Gastroesophageal sphincter (tissue), 4 donors: ENCODE measurements at regions not wholly inside any gene's neighbourhood (a gene's known extent, or its start where the extent isn't known, plus 50 kb on each side); places are given as distances from the start of the nearest gene placed in this dataset.

Experiments used
- ATAC-seq: fragments of 150-250 bp; one replicate; pipeline ENCODE4 v1.9.1; 2016; ENCODE audit warnings: mild to moderate bottlenecking, moderate library complexity
- H3K27ac ChIP-seq, 4 donors: fragments of 200-600 bp; sonication (generic) in 3 of 4; 1 replicate in 3 of 4; 2 replicates in 1 of 4; pipeline ENCODE4 v1.5.1; 2016 to 2019
- H3K27me3 ChIP-seq: fragments of 200-600 bp; sonication (generic); one replicate; pipeline ENCODE4 v1.5.1; 2019
- H3K36me3 ChIP-seq, 2 donors: fragments of 200-600 bp; sonication (generic); one replicate each; pipeline ENCODE4 v1.5.1; 2019; ENCODE audit warnings: control low read depth in 1 of 2
- H3K4me1 ChIP-seq, 3 donors: fragments of 200-600 bp; sonication (generic); 1 replicate in 2 of 3; 2 replicates in 1 of 3; pipeline ENCODE4 v1.5.1; 2016 to 2019; ENCODE audit warnings: control low read depth in 2 of 3
- H3K4me3 ChIP-seq, 2 donors: fragments of 200-600 bp; sonication (generic); one replicate each; pipeline ENCODE4 v1.5.1; 2019; ENCODE audit warnings: mild to moderate bottlenecking in 1 of 2, moderate library complexity in 1 of 2
- H3K9me3 ChIP-seq, 3 donors: fragments of 200-600 bp; sonication (generic); one replicate each; pipeline ENCODE4 v1.5.1; 2017 to 2019; ENCODE audit warnings: control low read depth in 2 of 3
- CTCF ChIP-seq, 4 experiments: fragments of 200-600 bp in 2 of 4; fragments of 450-650 bp in 2 of 4; sonication (generic) in 1 of 4; IDR thresholded peaks; one replicate each; pipeline ENCODE4 v1.5.1; 2017 to 2019; ENCODE audit warnings: antibody characterized with exemption in 4 of 4, mild to moderate bottlenecking in 2 of 4, moderate library complexity in 2 of 4
- EP300 ChIP-seq: sonication (generic); formaldehyde crosslinking; IDR thresholded peaks from one replicate; pipeline ENCODE4 v1.6.1; 2017; ENCODE audit warnings: antibody characterized with exemption, mild to moderate bottlenecking
- POLR2A ChIP-seq, 2 donors: fragments of 450-650 bp; IDR thresholded peaks; one replicate each; pipeline ENCODE4 v1.6.1; 2017; ENCODE audit warnings: antibody characterized with exemption in 2 of 2, mild to moderate bottlenecking in 2 of 2, moderate library complexity in 1 of 2
- POLR2AphosphoS5 ChIP-seq: sonication (generic); formaldehyde crosslinking; IDR thresholded peaks from one replicate; pipeline ENCODE4 v1.6.1; 2017; ENCODE audit warnings: antibody characterized with exemption
- WGBS, 2 donors: methylation state at CpG; one replicate each; pipeline ENCODE4 v1.1.5; 2018; ENCODE audit warnings: low coverage in 1 of 2; 5-methylcytosine and 5-hydroxymethylcytosine counted together

GRCh38 chr16:61210076-61210475, 826.2 kb downstream of the CDH8 start:
- H3K36me3 ChIP-seq: no peaks in the 10 kb centered on the region
- H3K4me1 ChIP-seq: no peaks in the 10 kb centered on the region
- H3K4me3 ChIP-seq: no peak overlapping the region
- TF ChIP-seq CTCF (IDR thresholded peaks at IDR 0.05): no peak
- no peak for TF ChIP-seq POLR2AphosphoS5
- no peak for TF ChIP-seq EP300
- TF ChIP-seq POLR2A (IDR thresholded peaks at IDR 0.05): no peak
- H3K9me3 ChIP-seq: no peaks in the 10 kb centered on the region
- ATAC-seq: no peak
- no peak overlapping the region for H3K27ac ChIP-seq
- no peaks in the 10 kb centered on the region for H3K27me3 ChIP-seq

- no peak for ATAC-seq
These were observed 841.2 kb downstream of the CDH8 start for GRCh38 chr16:61195006-61195405.

GRCh38 chr16:61194573-61194972, 841.7 kb downstream of the CDH8 start:
- no peak overlapping the region for H3K27ac ChIP-seq
- H3K4me3 ChIP-seq: no peak overlapping the region
- no peak for ATAC-seq
- H3K9me3 ChIP-seq: no peaks in the 10 kb centered on the region
- no peaks in the 10 kb centered on the region for H3K36me3 ChIP-seq
- no peaks in the 10 kb centered on the region for H3K27me3 ChIP-seq
- TF ChIP-seq EP300 (no peak), POLR2A (IDR thresholded peaks at IDR 0.05) (no peak), CTCF (IDR thresholded peaks at IDR 0.05) (no peak), POLR2AphosphoS5 (no peak)
- H3K4me1 ChIP-seq: no peaks in the 10 kb centered on the region

More at GRCh38 chr16:61195006-61195405, 841.2 kb downstream of the CDH8 start:
- TF ChIP-seq CTCF (IDR thresholded peaks at IDR 0.05) (no peak), POLR2AphosphoS5 (no peak), POLR2A (IDR thresholded peaks at IDR 0.05) (no peak), EP300 (no peak)
- Histone ChIP-seq H3K27ac (no peak overlapping the region), H3K36me3 (no peaks in the 10 kb centered on the region), H3K9me3 (no peaks in the 10 kb centered on the region), H3K4me3 (no peak overlapping the region), H3K27me3 (no peaks in the 10 kb centered on the region), H3K4me1 (no peaks in the 10 kb centered on the region)

- Histone ChIP-seq H3K9me3 (no peaks in the 10 kb centered on the region), H3K4me1 (no peaks in the 10 kb centered on the region), H3K36me3 (no peaks in the 10 kb centered on the region), H3K27me3 (no peaks in the 10 kb centered on the region), H3K27ac (no peak overlapping the region), H3K4me3 (no peak overlapping the region)
- TF ChIP-seq EP300 (no peak), POLR2AphosphoS5 (no peak), CTCF (IDR thresholded peaks at IDR 0.05) (no peak), POLR2A (IDR thresholded peaks at IDR 0.05) (no peak)
- no peak for ATAC-seq
- WGBS, 2 donors: 63% methylated on average over 1 of the region's 1 CpG; no CpG with 5 or more reads in 1 of the 2 donors
These were observed 853.8 kb downstream of the CDH8 start for GRCh38 chr16:61182391-61182790.

GRCh38 chr16:61181982-61182381, 854.3 kb downstream of the CDH8 start:
- no peak overlapping the region for H3K27ac ChIP-seq
- H3K36me3 ChIP-seq: no peaks in the 10 kb centered on the region
- WGBS, 2 donors: 43 to 73% methylated on average over 2 of the region's 2 CpGs
- H3K4me1 ChIP-seq: no peaks in the 10 kb centered on the region
- no peaks in the 10 kb centered on the region for H3K9me3 ChIP-seq
- H3K27me3 ChIP-seq: no peaks in the 10 kb centered on the region
- TF ChIP-seq POLR2AphosphoS5: no peak
- no peak for TF ChIP-seq EP300
- no peak for TF ChIP-seq CTCF (IDR thresholded peaks at IDR 0.05)
- TF ChIP-seq POLR2A (IDR thresholded peaks at IDR 0.05): no peak
- H3K4me3 ChIP-seq: no peak overlapping the region
- ATAC-seq: no peak
